Keratinocyte (primary cell): ENCODE measurements at regions not wholly inside any gene's neighbourhood (a gene's known extent, or its start where the extent isn't known, plus 50 kb on each side); places are given as distances from the start of the nearest gene placed in this dataset.

Source experiments
- DNase-seq: peaks from one replicate; pipeline ENCODE4 v3.0.0-alpha.2; 2011; ENCODE audit warnings: low read depth, missing footprints, low spot score
- FAIRE-seq: peaks from 2 replicates; lab custom pipeline; 2011; peaks lifted over from hg19 to GRCh38; lab: Jason Lieb, UNC
- H2AFZ ChIP-seq: 2 replicates; pipeline ENCODE4 v1.6.0; 2012; ENCODE audit warnings: low read length, control low read depth, inconsistent platforms; ENCODE audit not compliant: control insufficient read depth
- H3K27ac ChIP-seq: 2 replicates; pipeline ENCODE4 v1.5.1; 2011; ENCODE audit warnings: low read length; ENCODE audit not compliant: control insufficient read depth, insufficient read depth
- H3K27me3 ChIP-seq: 3 replicates; pipeline ENCODE4 v1.6.0; 2011; ENCODE audit warnings: low read length; ENCODE audit not compliant: control insufficient read depth, insufficient read depth; ENCODE audit errors: extremely low read depth
- H3K36me3 ChIP-seq, 2 experiments: 2 replicates in 1 of 2; 3 replicates in 1 of 2; pipeline ENCODE4 v1.5.1; 2011; ENCODE audit warnings: low read length in 2 of 2, mild to moderate bottlenecking in 1 of 2; ENCODE audit not compliant: control insufficient read depth in 2 of 2, insufficient read depth in 2 of 2; ENCODE audit errors: extremely low read depth in 1 of 2
- H3K4me1 ChIP-seq: 3 replicates; pipeline ENCODE4 v1.5.1; 2011; ENCODE audit warnings: low read length; ENCODE audit not compliant: control insufficient read depth, insufficient read depth; ENCODE audit errors: extremely low read depth
- H3K4me2 ChIP-seq: 3 replicates; pipeline ENCODE4 v1.6.0; 2011; ENCODE audit warnings: low read depth, low read length; ENCODE audit not compliant: control insufficient read depth, insufficient read depth; ENCODE audit errors: extremely low read depth
- H3K4me3 ChIP-seq, 3 experiments: fragments of 200-600 bp in 1 of 3; sonication (generic) in 1 of 3; 2 replicates in 2 of 3; 3 replicates in 1 of 3; pipeline ENCODE4 v1.5.1; 2011 to 2016; ENCODE audit warnings: low read length in 3 of 3, mild to moderate bottlenecking in 3 of 3, control low read depth in 2 of 3, inconsistent platforms in 1 of 3, low read depth in 1 of 3, mixed read lengths in 1 of 3, mixed run types in 1 of 3, moderate library complexity in 1 of 3; ENCODE audit not compliant: control insufficient read depth in 2 of 3, insufficient read depth in 2 of 3; ENCODE audit errors: extremely low read depth in 1 of 3
- H3K79me2 ChIP-seq: 2 replicates; pipeline ENCODE4 v1.6.0; 2012; ENCODE audit warnings: low read length; ENCODE audit not compliant: control insufficient read depth, insufficient read depth
- H3K9ac ChIP-seq: 3 replicates; pipeline ENCODE4 v1.6.0; 2011; ENCODE audit warnings: low read length; ENCODE audit not compliant: control insufficient read depth, insufficient read depth; ENCODE audit errors: extremely low read depth
- H3K9me1 ChIP-seq: 3 replicates; pipeline ENCODE4 v1.6.0; 2011; ENCODE audit warnings: low read length; ENCODE audit not compliant: control insufficient read depth, insufficient read depth; ENCODE audit errors: extremely low read depth
- H3K9me3 ChIP-seq: 2 replicates; pipeline ENCODE4 v1.5.1; 2012; ENCODE audit warnings: low read depth, low read length; ENCODE audit not compliant: control insufficient read depth
- H4K20me1 ChIP-seq: 3 replicates; pipeline ENCODE4 v1.6.0; 2011; ENCODE audit warnings: low read length; ENCODE audit not compliant: control insufficient read depth, insufficient read depth; ENCODE audit errors: extremely low read depth
- CTCF ChIP-seq, 3 experiments: IDR thresholded peaks in 1 of 3; conservative IDR thresholded peaks in 1 of 3; optimal IDR thresholded peaks in 1 of 3; 2 replicates in 2 of 3; 3 replicates in 1 of 3; pipeline versions ENCODE3 to v1.5.1; 2011; ENCODE audit warnings: low read length in 3 of 3, mild to moderate bottlenecking in 3 of 3, moderate library complexity in 2 of 3, control low read depth in 1 of 3, inconsistent platforms in 1 of 3; ENCODE audit not compliant: insufficient read depth in 2 of 3; ENCODE audit errors: extremely low read depth in 1 of 3
- EZH2 ChIP-seq: IDR thresholded peaks from one replicate; pipeline ENCODE4 v1.6.1; 2012; ENCODE audit warnings: inconsistent platforms, mild to moderate bottlenecking, low read length, moderate library complexity
- dilution Hi-C: fragments of 300-500 bp; cut with MboI; formaldehyde crosslinking; loops from one replicate; pipeline ENCODE4 v1.7.0; 2020; ENCODE audit warnings: low sequenced_read_pairs; ENCODE audit not compliant: extremely low pct_ligation_motif_present

DNA sequence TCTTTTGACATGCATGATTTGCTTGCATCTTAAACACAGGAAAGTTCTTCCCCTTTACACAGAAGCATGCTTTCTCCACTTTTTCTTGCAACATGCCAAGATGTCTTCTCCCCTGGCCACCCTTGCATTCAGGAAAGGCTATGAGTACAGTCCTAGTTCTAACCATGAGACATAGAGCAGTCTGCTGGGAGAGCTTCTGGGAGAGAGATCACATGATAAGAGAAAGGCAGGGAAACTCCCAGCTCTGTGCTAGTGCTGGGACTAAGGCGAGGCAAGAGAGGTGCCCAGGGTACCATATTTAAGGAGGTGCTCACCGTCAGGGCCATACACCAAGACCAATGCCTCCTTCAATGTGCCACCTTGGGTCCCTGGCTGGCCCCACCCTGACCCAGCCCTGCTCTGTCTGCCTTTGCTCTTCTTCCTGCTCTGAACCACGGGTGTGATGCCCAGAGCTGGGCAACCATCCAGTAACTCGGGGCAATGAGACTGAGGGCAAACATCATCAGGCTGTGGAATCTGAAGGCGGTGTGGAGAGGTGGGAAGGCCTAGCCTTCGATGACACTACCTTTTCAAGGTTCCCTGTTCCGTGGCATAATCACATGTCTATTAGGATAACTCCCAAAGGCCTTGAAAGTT, 77.4 kb upstream of the PRR20G start:
- DNase-seq (no peak), FAIRE-seq (no peak)

GRCh38 chr3:127363891-127364290, 76.0 kb upstream of the PRR20G start:
- Histone ChIP-seq H3K4me3 (no peak overlapping the region), H3K36me3 (no peaks in the 10 kb centered on the region), H3K4me2 (no peak overlapping the region), H3K9ac (no peak overlapping the region), H3K79me2 (no peaks in the 10 kb centered on the region), H3K9me1 (no peaks in the 10 kb centered on the region), H3K4me1 (no peaks in the 10 kb centered on the region), H3K27ac (no peak overlapping the region), H2AFZ (no peak overlapping the region), H4K20me1 (no peaks in the 10 kb centered on the region), H3K27me3 (peaks cover 19% of the 10 kb centered on the region), H3K9me3 (no peaks in the 10 kb centered on the region)
- dilution Hi-C loops: no loop called here
- TF ChIP-seq CTCF (optimal IDR thresholded peaks at IDR 0.05 in 1 of 3, IDR thresholded peaks at IDR 0.05 in 1 of 3, conservative IDR thresholded peaks at IDR 0.05 in 1 of 3; ENCODE audit: extremely low read depth in 1 of 3, insufficient read depth in 2 of 3, low read length in 3 of 3) (no peak), EZH2 (no peak)
- DNase-seq (no peak), FAIRE-seq (no peak)

More for the DNA sequence above, 77.4 kb upstream of the PRR20G start:
- no peak overlapping the region for H3K4me2 ChIP-seq
- no peak overlapping the region for H3K27ac ChIP-seq
- no peaks in the 10 kb centered on the region for H3K9me3 ChIP-seq
- no peak overlapping the region for H3K9ac ChIP-seq
- no peak overlapping the region for H2AFZ ChIP-seq
- dilution Hi-C loops: no loop called here
- no peaks in the 10 kb centered on the region for H3K9me1 ChIP-seq
- no peaks in the 10 kb centered on the region for H3K79me2 ChIP-seq
- H3K27me3 ChIP-seq: peaks cover 19% of the 10 kb centered on the region
- no peaks in the 10 kb centered on the region for H4K20me1 ChIP-seq
- H3K4me1 ChIP-seq: no peaks in the 10 kb centered on the region
- no peaks in the 10 kb centered on the region for H3K36me3 ChIP-seq
- TF ChIP-seq EZH2 (no peak), CTCF (optimal IDR thresholded peaks at IDR 0.05 in 1 of 3, IDR thresholded peaks at IDR 0.05 in 1 of 3, conservative IDR thresholded peaks at IDR 0.05 in 1 of 3; ENCODE audit: extremely low read depth in 1 of 3, insufficient read depth in 2 of 3, low read length in 3 of 3) (no peak)
- H3K4me3 ChIP-seq: no peak overlapping the region
